GM12878 (cell line): ENCODE measurements at regions not wholly inside any gene's neighbourhood (a gene's known extent, or its start where the extent isn't known, plus 50 kb on each side); places are given as distances from the start of the nearest gene placed in this dataset.

Source experiments
- ATAC-seq: fragments of 200-7000 bp; cut with Tn5 transposase; 3 replicates; pipeline ENCODE4 v1.9.1; 2020; ENCODE audit warnings: mild to moderate bottlenecking, moderate library complexity
- BruUV-seq: library from RNA; stranded (reverse); fragments of 400-500 nt; replicated peaks from 2 replicates; lab custom pipeline; 2021; lab: Mats Ljungman, UMichigan
- CTCF ChIA-PET: fragments of 300-600 bp; sonication (Branson Sonifier 250); formaldehyde crosslinking; extraction: SDS; loops from one replicate; lab custom pipeline; 2021; ENCODE audit warnings: inconsistent platforms; lab: Yijun Ruan, JAX
- POLR2A ChIA-PET: fragments of 350-600 bp; formaldehyde crosslinking; extraction: SDS; loops from one replicate; lab custom pipeline; 2021; ENCODE audit warnings: inconsistent platforms; lab: Charles Lee
- RAD21 ChIA-PET: fragments of 300-600 bp; sonication (Branson Sonifier 250); formaldehyde crosslinking; loops from one replicate; lab custom pipeline; 2023; ENCODE audit warnings: antibody characterized with exemption; ENCODE audit not compliant: unreplicated experiment; lab: Charles Lee
- SMC1A ChIA-PET: fragments of 300-600 bp; sonication (Branson Sonifier 250); formaldehyde crosslinking; loops from one replicate; lab custom pipeline; 2023; ENCODE audit not compliant: unreplicated experiment, uncharacterized antibody; lab: Charles Lee
- DNase-seq: peaks from one replicate; pipeline ENCODE4 v3.0.0-alpha.2; 2011; ENCODE audit warnings: low read depth, low spot score
- FAIRE-seq: peaks from 3 replicates; lab custom pipeline; 2011; peaks lifted over from hg19 to GRCh38; lab: Jason Lieb, UNC
- H2AFZ ChIP-seq: 2 replicates; pipeline ENCODE4 v1.6.0; 2011; ENCODE audit warnings: low read depth, low read length, control low read depth; ENCODE audit not compliant: control insufficient read depth
- H3K27ac ChIP-seq: 2 replicates; pipeline ENCODE4 v1.5.1; 2011; ENCODE audit warnings: control low read depth; ENCODE audit not compliant: control insufficient read depth, insufficient read depth
- H3K27me3 ChIP-seq, 2 experiments: replicated peaks in 1 of 2; 2 replicates each; pipeline versions ENCODE4 v1.6.0 to v1.6.1; 2011; ENCODE audit warnings: low read length in 1 of 2; ENCODE audit not compliant: control insufficient read depth in 2 of 2, insufficient read depth in 2 of 2
- H3K36me3 ChIP-seq, 2 experiments: 2 replicates each; pipeline ENCODE4 v1.5.1; 2011; ENCODE audit warnings: low read length in 1 of 2; ENCODE audit not compliant: control insufficient read depth in 2 of 2, insufficient read depth in 2 of 2
- H3K4me1 ChIP-seq: 2 replicates; pipeline ENCODE4 v1.6.1; 2011; ENCODE audit warnings: mild to moderate bottlenecking, low read length, moderate library complexity, mixed read lengths; ENCODE audit not compliant: control insufficient read depth, insufficient read depth
- H3K4me2 ChIP-seq: 2 replicates; pipeline ENCODE4 v1.6.0; 2011; ENCODE audit warnings: control low read depth; ENCODE audit not compliant: control insufficient read depth, insufficient read depth
- H3K4me3 ChIP-seq: fragments of 200-600 bp; sonication (generic); 2 replicates; pipeline ENCODE4 v1.5.1; 2016
- H3K79me2 ChIP-seq: 2 replicates; pipeline ENCODE4 v1.6.0; 2011; ENCODE audit warnings: low read length; ENCODE audit not compliant: control insufficient read depth, insufficient read depth
- H3K9ac ChIP-seq: 2 replicates; pipeline ENCODE4 v1.8.0; 2011; ENCODE audit warnings: low read length, control low read depth, mixed read lengths; ENCODE audit not compliant: control insufficient read depth, insufficient read depth
- H3K9me3 ChIP-seq: replicated peaks from 3 replicates; pipeline ENCODE4 v1.5.1; 2011; ENCODE audit warnings: mild to moderate bottlenecking, low read length; ENCODE audit not compliant: control insufficient read depth, insufficient read depth
- H4K20me1 ChIP-seq: 2 replicates; pipeline ENCODE4 v1.6.0; 2011; ENCODE audit not compliant: control insufficient read depth, insufficient read depth
- CBFB ChIP-seq: IDR thresholded peaks from 2 replicates; pipeline ENCODE4 v1.6.1; 2016; ENCODE audit warnings: antibody characterized with exemption, low read depth
- EP300 ChIP-seq, 2 experiments: fragments of 150-350 bp in 1 of 2; IDR thresholded peaks; 2 replicates each; pipeline ENCODE4 v1.6.1; 2011 to 2012; ENCODE audit warnings: low read depth in 2 of 2, low read length in 2 of 2, borderline replicate concordance in 1 of 2, improper control_type of control experiment in 1 of 2, inconsistent platforms in 1 of 2; ENCODE audit not compliant: control insufficient read depth in 1 of 2
- ETV6 ChIP-seq, 2 experiments: fragments of 450-650 bp in 1 of 2; IDR thresholded peaks in 1 of 2; conservative IDR thresholded peaks in 1 of 2; 2 replicates each; pipeline ENCODE4 v1.6.1; 2014; ENCODE audit warnings: antibody characterized with exemption in 1 of 2, borderline replicate concordance in 1 of 2, low read depth in 1 of 2, mild to moderate bottlenecking in 1 of 2, moderate library complexity in 1 of 2
- JUNB ChIP-seq: IDR thresholded peaks from 2 replicates; pipeline ENCODE4 v1.6.1; 2016; ENCODE audit warnings: antibody characterized with exemption, mild to moderate bottlenecking
- KLF5 ChIP-seq: fragments of 450-650 bp; IDR thresholded peaks from 2 replicates; pipeline ENCODE4 v1.6.1; 2014; ENCODE audit warnings: mild to moderate bottlenecking; ENCODE audit not compliant: partially characterized antibody
- RAD21 ChIP-seq: IDR thresholded peaks from 2 replicates; pipeline ENCODE4 v1.6.1; 2011; ENCODE audit warnings: mild to moderate bottlenecking, low read depth, low read length, moderate library complexity; ENCODE audit not compliant: insufficient read depth
- RB1 ChIP-seq: fragments of 450-650 bp; formaldehyde crosslinking; IDR thresholded peaks from 2 replicates; pipeline ENCODE4 v1.6.1; 2017; ENCODE audit warnings: mild to moderate bottlenecking, borderline replicate concordance
- SIN3A ChIP-seq: IDR thresholded peaks from 2 replicates; pipeline ENCODE4 v1.6.1; 2012; ENCODE audit warnings: low read depth, low read length, improper control_type of control experiment
- SREBF1 ChIP-seq: IDR thresholded peaks from 2 replicates; pipeline ENCODE4 v1.6.1; 2012; ENCODE audit warnings: mild to moderate bottlenecking, low read length
- SUZ12 ChIP-seq: fragments of 200-600 bp; sonication (generic); IDR thresholded peaks from one replicate; pipeline ENCODE4 v1.6.1; 2018; ENCODE audit warnings: antibody characterized with exemption, mild to moderate bottlenecking; ENCODE audit not compliant: unreplicated experiment
- ZNF384 ChIP-seq: IDR thresholded peaks from 2 replicates; pipeline ENCODE4 v1.6.1; 2012; ENCODE audit warnings: low read depth, mild to moderate bottlenecking, low read length, improper control_type of control experiment, borderline replicate concordance
- WGBS: methylation state at CpG from one replicate; pipeline ENCODE4 v1.1.6; 2016; ENCODE audit warnings: low lambda C conversion rate; ENCODE audit not compliant: insufficient replicate concordance, insufficient coverage; ENCODE audit errors: missing lambda C conversion rate; 5-methylcytosine and 5-hydroxymethylcytosine counted together
- in situ Hi-C: fragments of 300-500 bp; cut with MboI; formaldehyde crosslinking; loops from 9 replicates; pipeline ENCODE4 v1.14.3; 2018; ENCODE audit warnings: mixed read lengths
- intact Hi-C: fragments of 100-400 bp; cut with micrococcal nuclease; formaldehyde crosslinking; loops from one replicate; pipeline ENCODE4 v1.14.2; 2022; ENCODE audit not compliant: unreplicated experiment
- TF ChIP-seq, protein P1 (sequence below): fragments of 450-650 bp; formaldehyde crosslinking; IDR thresholded peaks from 2 replicates; pipeline ENCODE4 v1.4.0; 2022; ENCODE audit warnings: mild to moderate bottlenecking, moderate library complexity

DNA sequence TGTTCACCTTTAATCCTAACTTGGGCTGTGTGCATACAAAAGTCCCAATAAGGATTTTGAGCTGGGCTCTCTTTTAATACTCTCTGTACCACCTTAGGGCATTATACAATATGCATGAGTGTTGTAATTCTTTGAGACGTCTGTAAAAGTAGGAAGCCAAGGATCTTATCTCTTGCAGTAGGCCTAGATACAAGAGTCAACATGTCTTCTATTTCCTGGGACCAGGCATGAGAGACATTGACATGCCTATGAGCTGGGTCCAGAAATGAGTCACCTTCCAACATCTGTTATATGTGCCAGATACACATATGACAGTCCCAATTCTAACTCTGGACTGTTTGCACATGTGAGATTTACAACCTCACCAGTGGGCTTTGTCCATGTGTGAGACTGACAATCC is 1911.2 kb downstream of the TP53TG3F start:
- POLR2A ChIA-PET, result no interaction called here
- H3K36me3 ChIP-seq, result no peaks in the 10 kb centered on the region
- BruUV-seq, result no TSS peak
- intact Hi-C loops (no loop called here), in situ Hi-C loops (loop anchor here (25.0 kb wide), 2 partner anchors 108 to 767 kb away; no protein-coding TSS in a partner anchor)
- FAIRE-seq (no peak), ATAC-seq (no peak), DNase-seq (no peak)
- no peak overlapping the region for H3K27ac ChIP-seq
- H4K20me1 ChIP-seq, result no peaks in the 10 kb centered on the region
- SMC1A ChIA-PET, result no interaction called here
- CTCF ChIA-PET, result no interaction called here
- no peaks in the 10 kb centered on the region for H3K4me1 ChIP-seq
- 24% methylated on average over 1 of the region's 1 CpG for WGBS
- no peak overlapping the region for H3K4me2 ChIP-seq
- no peak overlapping the region for H2AFZ ChIP-seq
- no peaks in the 10 kb centered on the region for H3K27me3 ChIP-seq
- no peak overlapping the region for H3K4me3 ChIP-seq
- no peaks in the 10 kb centered on the region for H3K79me2 ChIP-seq
- H3K9me3 ChIP-seq, result no peaks in the 10 kb centered on the region; the same call in 2 of the 3 replicates
- RAD21 ChIA-PET, result no interaction called here
- no peak for TF ChIP-seq RAD21
- no peak for TF ChIP-seq SIN3A
- TF ChIP-seq, protein P1, sequence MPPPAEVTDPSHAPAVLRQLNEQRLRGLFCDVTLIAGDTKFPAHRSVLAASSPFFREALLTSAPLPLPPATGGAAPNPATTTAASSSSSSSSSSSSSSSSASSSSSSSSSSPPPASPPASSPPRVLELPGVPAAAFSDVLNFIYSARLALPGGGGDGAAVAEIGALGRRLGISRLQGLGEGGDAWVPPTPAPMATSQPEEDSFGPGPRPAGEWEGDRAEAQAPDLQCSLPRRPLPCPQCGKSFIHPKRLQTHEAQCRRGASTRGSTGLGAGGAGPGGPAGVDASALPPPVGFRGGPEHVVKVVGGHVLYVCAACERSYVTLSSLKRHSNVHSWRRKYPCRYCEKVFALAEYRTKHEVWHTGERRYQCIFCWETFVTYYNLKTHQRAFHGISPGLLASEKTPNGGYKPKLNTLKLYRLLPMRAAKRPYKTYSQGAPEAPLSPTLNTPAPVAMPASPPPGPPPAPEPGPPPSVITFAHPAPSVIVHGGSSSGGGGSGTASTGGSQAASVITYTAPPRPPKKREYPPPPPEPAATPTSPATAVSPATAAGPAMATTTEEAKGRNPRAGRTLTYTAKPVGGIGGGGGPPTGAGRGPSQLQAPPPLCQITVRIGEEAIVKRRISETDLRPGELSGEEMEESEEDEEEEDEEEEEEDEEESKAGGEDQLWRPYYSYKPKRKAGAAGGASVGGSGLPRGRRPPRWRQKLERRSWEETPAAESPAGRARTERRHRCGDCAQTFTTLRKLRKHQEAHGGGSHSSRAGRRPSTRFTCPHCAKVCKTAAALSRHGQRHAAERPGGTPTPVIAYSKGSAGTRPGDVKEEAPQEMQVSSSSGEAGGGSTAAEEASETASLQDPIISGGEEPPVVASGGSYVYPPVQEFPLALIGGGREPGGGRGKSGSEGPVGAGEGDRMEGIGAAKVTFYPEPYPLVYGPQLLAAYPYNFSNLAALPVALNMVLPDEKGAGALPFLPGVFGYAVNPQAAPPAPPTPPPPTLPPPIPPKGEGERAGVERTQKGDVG, result no peak
- TF ChIP-seq SUZ12, result no peak
- no peak for TF ChIP-seq RB1
- no peak for TF ChIP-seq SREBF1
- TF ChIP-seq EP300 (IDR thresholded peaks at IDR 0.05; ENCODE audit: borderline replicate concordance in 1 of 2, control insufficient read depth in 1 of 2, low read depth in 2 of 2, low read length in 2 of 2), result no peak
- no peak for TF ChIP-seq JUNB
- no peak for TF ChIP-seq CBFB
- TF ChIP-seq KLF5, result no peak
- TF ChIP-seq ZNF384, result no peak
- no peak for TF ChIP-seq ETV6 (conservative IDR thresholded peaks at IDR 0.05 in 1 of 2, IDR thresholded peaks at IDR 0.05 in 1 of 2; ENCODE audit: borderline replicate concordance in 1 of 2, low read depth in 1 of 2)
- H3K9ac ChIP-seq, result no peak overlapping the region
